ENCODE measurements at regions not wholly inside any gene's neighbourhood (a gene's known extent, or its start where the extent isn't known, plus 50 kb on each side); places are given as distances from the start of the nearest gene placed in this dataset.
A peak's percentile ranks its signal among the peaks of the same experiment; 100 is the strongest.
"Not testable (repeated sequence)": the region's sequence is repeated elsewhere in the genome, so short reads cannot be mapped to it uniquely, and the experiment has no call there.

DNA sequence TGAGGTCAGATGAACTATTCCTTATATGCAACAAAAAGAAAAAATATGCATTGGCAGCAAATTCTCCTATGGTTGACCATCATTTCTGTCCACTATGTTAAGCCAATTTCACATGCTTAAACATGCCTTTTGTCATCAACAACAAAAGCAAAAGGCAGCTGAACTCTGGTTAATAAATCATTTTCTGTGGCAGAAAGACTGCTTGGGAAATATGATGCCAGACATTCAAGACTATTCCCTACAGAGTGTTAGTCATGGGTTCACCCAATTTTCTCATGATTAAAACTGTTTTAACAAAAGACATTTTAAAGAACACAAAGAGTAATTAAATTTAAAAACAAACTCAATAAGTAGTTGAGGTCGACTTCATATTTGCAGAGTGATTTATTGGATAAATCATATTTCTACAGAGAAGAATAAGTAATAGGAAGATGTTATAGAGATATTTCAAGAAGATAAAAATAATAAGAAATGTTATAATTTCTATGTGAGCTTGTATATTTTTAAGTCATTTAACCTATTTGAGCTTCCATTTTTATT lies 890.6 kb downstream of the STPG2 start:
- Histone ChIP-seq H3K9me3 (no peaks in the 10 kb centered on the region), H3K4me3 (no peak overlapping the region), H3K36me3 (replicated peaks) (no peaks in the 10 kb centered on the region), H3K4me1 (no peaks in the 10 kb centered on the region; the same call in 1 of the 2 replicates), H3K27me3 (ENCODE audit: low read depth) (no peaks in the 10 kb centered on the region)
- in situ Hi-C loops (cut with MboI; ENCODE audit: low sequenced_read_pairs), result no loop called here
- no peak for DNase-seq (ENCODE audit: low spot score in 2 of 2)

DNA sequence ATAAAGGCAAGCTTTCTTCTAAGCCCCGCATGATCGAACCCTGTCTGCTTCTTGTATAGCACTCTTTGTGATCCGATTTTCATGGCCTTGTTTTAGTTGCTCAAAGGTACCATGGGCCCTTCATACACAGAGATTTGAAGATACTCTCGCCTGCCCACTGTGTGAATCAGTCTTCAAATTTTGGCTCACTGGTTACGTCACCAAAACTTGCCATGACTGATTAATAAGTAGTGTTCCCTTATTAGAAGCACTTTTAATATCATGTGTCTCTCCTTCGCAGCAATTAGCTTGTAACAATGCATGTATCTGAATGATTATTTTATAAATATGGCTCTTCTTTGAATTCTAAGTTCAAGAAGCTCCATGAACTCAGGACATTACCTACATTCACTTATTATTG lies 880.5 kb downstream of the STPG2 start:
- H3K4me3 ChIP-seq, result no peak overlapping the region
- no peaks in the 10 kb centered on the region for H3K4me1 ChIP-seq
- H3K36me3 ChIP-seq (replicated peaks), result no peaks in the 10 kb centered on the region
- H3K9me3 ChIP-seq, result no peaks in the 10 kb centered on the region
- H3K27me3 ChIP-seq (ENCODE audit: low read depth), result no peaks in the 10 kb centered on the region
- DNase-seq (ENCODE audit: low spot score in 2 of 2), result no peak
- in situ Hi-C loops (cut with MboI; ENCODE audit: low sequenced_read_pairs), result no loop called here

DNA sequence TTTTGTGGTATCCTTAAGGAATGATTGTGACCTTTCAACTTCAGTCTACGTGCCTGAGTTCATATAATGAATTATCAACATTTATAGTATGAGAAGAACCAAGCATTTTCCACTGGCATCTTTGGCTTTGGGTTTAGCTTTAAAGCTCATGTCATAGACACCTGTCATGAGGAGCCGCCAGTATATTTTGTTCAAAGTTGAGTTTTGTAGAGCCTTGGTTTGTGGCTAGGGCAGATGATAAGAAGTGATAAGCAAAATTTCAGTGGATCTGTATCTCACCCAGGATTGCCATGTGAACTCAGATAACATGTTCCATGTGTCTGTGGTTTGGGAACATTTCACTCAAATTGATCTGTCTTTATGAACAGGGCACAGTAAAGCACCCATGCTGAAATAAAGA lies 873.2 kb downstream of the STPG2 start:
- no peaks in the 10 kb centered on the region for H3K9me3 ChIP-seq
- H3K27me3 ChIP-seq (ENCODE audit: low read depth), result no peaks in the 10 kb centered on the region
- H3K4me3 ChIP-seq, result no peak overlapping the region
- H3K4me1 ChIP-seq, result no peaks in the 10 kb centered on the region
- no peaks in the 10 kb centered on the region for H3K36me3 ChIP-seq (replicated peaks)
- in situ Hi-C loops (cut with MboI; ENCODE audit: low sequenced_read_pairs), result no loop called here
- DNase-seq (ENCODE audit: low spot score in 2 of 2), result no peak

DNA sequence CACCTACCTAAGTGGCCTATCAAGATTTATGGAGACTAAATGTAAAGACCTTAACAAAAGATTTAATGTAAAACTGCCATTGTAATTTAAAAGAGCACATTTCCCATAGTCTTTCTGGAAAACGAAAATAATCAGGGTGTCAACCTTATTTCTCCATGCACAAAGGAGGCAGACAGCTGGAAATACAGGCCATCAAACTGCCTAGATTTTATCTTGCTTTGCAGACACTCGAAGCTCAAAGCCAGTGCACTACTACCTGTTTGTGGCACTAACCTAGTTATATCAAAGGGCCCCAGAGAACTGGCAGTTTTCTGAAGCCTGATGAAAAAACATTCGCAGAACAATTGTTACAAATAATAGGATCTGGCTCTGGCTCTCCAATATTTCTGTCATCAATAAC lies 863.9 kb downstream of the STPG2 start:
- Histone ChIP-seq H3K4me3 (no peak overlapping the region), H3K27me3 (ENCODE audit: low read depth) (no peaks in the 10 kb centered on the region), H3K36me3 (replicated peaks) (no peaks in the 10 kb centered on the region), H3K9me3 (no peaks in the 10 kb centered on the region), H3K4me1 (peaks cover 13% of the 10 kb centered on the region)
- DNase-seq (ENCODE audit: low spot score in 2 of 2), result peak; percentile 61 to 88
- in situ Hi-C loops (cut with MboI; ENCODE audit: low sequenced_read_pairs), result no loop called here

DNA sequence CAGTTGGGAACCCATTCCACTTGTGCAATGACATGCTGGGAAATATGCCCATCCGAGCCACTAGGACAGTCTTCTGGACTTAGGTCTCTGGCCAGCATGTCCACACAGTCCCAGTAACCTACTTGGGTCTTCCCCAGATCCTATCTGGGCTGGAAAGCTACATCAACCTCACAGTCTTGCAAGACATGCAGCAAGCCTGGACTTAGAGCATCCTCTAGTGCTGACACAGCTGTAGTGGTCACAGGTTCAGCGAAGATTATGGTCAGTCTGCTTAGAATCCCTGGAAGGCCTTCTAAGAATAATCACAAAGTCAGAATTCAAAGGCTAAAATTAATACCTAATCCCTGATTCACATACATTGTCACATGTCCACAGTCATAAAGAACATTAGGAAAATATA lies 842.7 kb downstream of the STPG2 start:
- no peaks in the 10 kb centered on the region for H3K4me1 ChIP-seq
- in situ Hi-C loops (cut with MboI; ENCODE audit: low sequenced_read_pairs), result no loop called here
- no peaks in the 10 kb centered on the region for H3K36me3 ChIP-seq (replicated peaks)
- H3K4me3 ChIP-seq, result no peak overlapping the region
- no peak for DNase-seq (ENCODE audit: low spot score in 2 of 2)
- H3K27me3 ChIP-seq (ENCODE audit: low read depth), result no peaks in the 10 kb centered on the region
- H3K9me3 ChIP-seq, result no peaks in the 10 kb centered on the region

DNA sequence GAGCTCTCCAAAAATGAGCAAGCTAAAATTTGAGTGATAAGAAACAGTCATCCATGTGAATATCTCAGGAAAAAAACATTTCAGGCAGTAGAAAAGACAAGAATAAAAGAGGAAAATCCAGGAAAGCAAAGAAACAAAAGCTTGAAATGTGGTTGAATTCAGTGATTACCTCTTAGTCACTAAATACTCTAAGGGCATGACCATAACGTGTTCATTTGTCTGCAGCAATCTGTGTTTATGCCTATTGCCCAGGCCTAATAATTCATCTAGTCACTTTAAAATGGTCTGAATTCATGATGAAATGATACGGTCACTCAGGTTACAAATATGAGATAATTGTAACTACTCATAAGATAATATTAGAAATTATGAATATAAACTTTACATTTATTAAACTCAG lies 837.9 kb downstream of the STPG2 start:
- H3K9me3 ChIP-seq, result no peaks in the 10 kb centered on the region
- no peaks in the 10 kb centered on the region for H3K4me1 ChIP-seq
- H3K27me3 ChIP-seq (ENCODE audit: low read depth), result no peaks in the 10 kb centered on the region
- H3K4me3 ChIP-seq, result no peak overlapping the region
- no peaks in the 10 kb centered on the region for H3K36me3 ChIP-seq (replicated peaks)
- no peak for DNase-seq (ENCODE audit: low spot score in 2 of 2)
- in situ Hi-C loops (cut with MboI; ENCODE audit: low sequenced_read_pairs), result no loop called here

DNA sequence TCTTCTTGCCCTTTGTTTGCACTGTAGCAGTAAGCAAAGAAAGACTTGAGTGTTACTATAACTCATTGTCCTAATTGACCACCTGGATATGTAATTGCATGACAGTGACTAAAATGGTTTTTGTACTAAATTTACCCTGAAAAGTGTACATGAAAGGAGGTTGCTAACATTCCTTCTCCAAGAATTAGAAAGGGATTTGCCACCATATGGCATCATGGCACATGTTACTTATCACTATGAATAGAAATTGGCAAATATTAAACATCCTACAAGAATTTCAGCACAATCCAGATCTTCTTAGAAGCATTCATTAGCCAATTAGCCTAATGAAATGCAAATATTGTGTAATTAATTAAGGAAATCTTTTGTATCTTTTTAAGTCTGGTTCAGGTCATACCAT lies 834.2 kb downstream of the STPG2 start:
- Histone ChIP-seq H3K9me3 (no peaks in the 10 kb centered on the region), H3K4me3 (no peak overlapping the region), H3K36me3 (replicated peaks) (no peaks in the 10 kb centered on the region), H3K27me3 (ENCODE audit: low read depth) (no peaks in the 10 kb centered on the region), H3K4me1 (no peaks in the 10 kb centered on the region)
- DNase-seq (ENCODE audit: low spot score in 2 of 2), result no peak
- in situ Hi-C loops (cut with MboI; ENCODE audit: low sequenced_read_pairs), result no loop called here

DNA sequence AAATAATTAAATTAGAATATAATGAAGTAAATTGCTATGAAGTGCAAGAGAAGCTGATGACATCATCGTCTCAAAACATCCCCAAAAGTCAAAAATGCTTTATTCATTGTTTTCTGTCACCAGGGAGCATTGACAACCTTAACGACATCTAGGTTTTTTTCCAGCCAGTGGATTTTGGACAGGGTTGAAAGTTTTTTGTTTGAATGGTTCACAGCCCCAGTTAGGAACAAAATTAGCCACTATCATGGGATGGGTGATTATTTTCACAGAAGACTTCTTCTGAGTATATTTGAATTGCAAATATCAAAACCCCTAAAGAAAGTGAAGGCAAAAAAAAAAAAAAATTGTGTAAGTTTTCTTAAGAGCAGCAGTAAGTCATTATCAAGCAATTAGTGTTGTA lies 826.1 kb downstream of the STPG2 start:
- in situ Hi-C loops (cut with MboI; ENCODE audit: low sequenced_read_pairs), result no loop called here
- H3K36me3 ChIP-seq (replicated peaks), result no peaks in the 10 kb centered on the region
- no peaks in the 10 kb centered on the region for H3K9me3 ChIP-seq
- no peak overlapping the region for H3K4me3 ChIP-seq
- no peak for DNase-seq (ENCODE audit: low spot score in 2 of 2)
- H3K27me3 ChIP-seq (ENCODE audit: low read depth), result no peaks in the 10 kb centered on the region
- H3K4me1 ChIP-seq, result peaks cover 5% of the 10 kb centered on the region

DNA sequence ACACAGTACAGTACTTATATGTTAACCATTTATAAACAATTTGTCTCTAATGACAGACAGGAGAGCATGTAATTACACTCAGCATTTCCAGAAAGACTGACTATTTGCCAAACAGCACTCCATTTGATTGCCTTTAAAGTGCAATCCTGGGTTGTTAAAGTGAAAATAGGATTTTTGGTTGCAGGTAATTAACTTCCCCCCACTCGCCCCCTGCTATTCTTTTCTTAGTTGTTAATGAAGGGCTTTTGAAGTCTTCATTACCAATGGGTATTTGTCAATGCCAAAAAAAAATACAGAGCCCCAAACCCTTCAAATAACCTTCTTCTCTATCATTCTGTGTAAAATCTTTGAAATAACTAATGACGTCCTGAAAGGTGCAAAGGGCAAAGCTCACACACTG lies 825.6 kb downstream of the STPG2 start:
- in situ Hi-C loops (cut with MboI; ENCODE audit: low sequenced_read_pairs), result no loop called here
- H3K9me3 ChIP-seq, result no peaks in the 10 kb centered on the region
- peaks cover 5% of the 10 kb centered on the region for H3K4me1 ChIP-seq
- DNase-seq (ENCODE audit: low spot score in 2 of 2), result no peak
- H3K36me3 ChIP-seq (replicated peaks), result no peaks in the 10 kb centered on the region
- no peak overlapping the region for H3K4me3 ChIP-seq
- no peaks in the 10 kb centered on the region for H3K27me3 ChIP-seq (ENCODE audit: low read depth)

DNA sequence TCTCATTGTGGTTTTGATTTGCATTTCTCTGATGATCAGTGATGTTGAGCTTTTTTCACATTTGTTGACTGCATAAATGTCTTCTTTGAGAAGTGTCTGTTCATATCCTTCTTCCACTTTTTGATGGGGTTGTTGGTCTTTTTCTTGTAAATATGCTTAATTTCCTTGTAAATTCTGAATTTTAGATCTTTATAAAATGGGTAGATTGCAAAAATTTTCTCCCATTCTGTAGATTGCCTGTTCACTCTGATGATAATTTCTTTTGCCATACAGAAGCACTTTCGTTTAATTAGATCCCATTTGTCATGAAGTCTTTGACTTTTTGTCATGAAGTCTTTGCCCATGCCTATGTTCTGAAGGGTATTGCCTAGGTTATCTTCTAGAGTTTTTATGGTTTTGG lies 817.5 kb downstream of the STPG2 start:
- DNase-seq (ENCODE audit: low spot score in 2 of 2), result not testable (repeated sequence)

DNA sequence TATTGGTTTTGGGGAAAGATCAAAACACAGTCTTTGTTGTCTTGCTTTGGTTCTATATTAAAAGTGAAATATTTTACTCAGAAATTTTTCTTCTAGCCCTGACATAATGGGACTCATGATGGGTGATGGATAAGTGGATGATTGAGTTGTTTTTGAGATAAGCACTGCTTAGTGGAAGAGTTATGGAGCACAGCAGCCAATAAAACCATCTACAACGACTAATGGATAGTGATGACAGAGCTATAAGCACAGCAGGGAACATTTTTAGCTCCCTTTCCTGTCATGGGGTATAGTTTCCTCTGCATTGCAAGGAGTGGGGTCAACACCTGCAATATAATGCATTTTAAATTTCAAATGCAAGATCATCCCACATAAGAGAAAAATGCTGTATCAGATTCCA lies 812.4 kb downstream of the STPG2 start:
- Histone ChIP-seq H3K27me3 (ENCODE audit: low read depth) (no peaks in the 10 kb centered on the region), H3K4me1 (no peaks in the 10 kb centered on the region), H3K9me3 (0 out of 2 replicates have a peak, but pooled peaks cover 2% of the 10 kb centered on the region), H3K36me3 (replicated peaks) (no peaks in the 10 kb centered on the region), H3K4me3 (no peak overlapping the region)
- in situ Hi-C loops (cut with MboI; ENCODE audit: low sequenced_read_pairs), result no loop called here
- DNase-seq (ENCODE audit: low spot score in 2 of 2), result no peak

More for the DNA sequence above, 817.5 kb downstream of the STPG2 start:
- H3K4me3 ChIP-seq; H3K4me1 ChIP-seq; H3K9me3 ChIP-seq; H3K27me3 ChIP-seq (ENCODE audit: low read depth); in situ Hi-C loops (cut with MboI; ENCODE audit: low sequenced_read_pairs); H3K36me3 ChIP-seq (replicated peaks): not testable (repeated sequence)

DNA sequence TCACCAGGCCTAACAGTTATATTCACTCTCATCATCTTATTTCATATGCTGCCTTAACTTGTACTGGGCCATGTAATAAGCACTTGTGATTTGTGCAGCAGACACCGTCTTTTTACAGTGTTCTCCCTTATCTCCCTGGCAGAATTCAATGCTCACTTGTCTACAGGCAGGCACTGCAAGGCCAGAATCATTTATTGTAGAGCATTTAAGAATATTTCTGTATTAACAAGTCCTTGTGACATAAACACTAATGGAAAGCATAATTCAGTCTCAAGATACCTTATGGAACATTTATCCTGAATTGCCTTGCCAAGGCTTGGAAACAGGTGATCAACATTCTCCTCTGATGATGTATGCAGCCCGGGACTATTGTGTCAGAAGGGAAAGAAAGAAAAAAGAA lies 808.9 kb downstream of the STPG2 start:
- Histone ChIP-seq H3K27me3 (ENCODE audit: low read depth) (no peaks in the 10 kb centered on the region), H3K36me3 (replicated peaks) (no peaks in the 10 kb centered on the region), H3K9me3 (no peaks in the 10 kb centered on the region), H3K4me1 (no peaks in the 10 kb centered on the region), H3K4me3 (no peak overlapping the region)
- in situ Hi-C loops (cut with MboI; ENCODE audit: low sequenced_read_pairs), result no loop called here
- no peak for DNase-seq (ENCODE audit: low spot score in 2 of 2)

DNA sequence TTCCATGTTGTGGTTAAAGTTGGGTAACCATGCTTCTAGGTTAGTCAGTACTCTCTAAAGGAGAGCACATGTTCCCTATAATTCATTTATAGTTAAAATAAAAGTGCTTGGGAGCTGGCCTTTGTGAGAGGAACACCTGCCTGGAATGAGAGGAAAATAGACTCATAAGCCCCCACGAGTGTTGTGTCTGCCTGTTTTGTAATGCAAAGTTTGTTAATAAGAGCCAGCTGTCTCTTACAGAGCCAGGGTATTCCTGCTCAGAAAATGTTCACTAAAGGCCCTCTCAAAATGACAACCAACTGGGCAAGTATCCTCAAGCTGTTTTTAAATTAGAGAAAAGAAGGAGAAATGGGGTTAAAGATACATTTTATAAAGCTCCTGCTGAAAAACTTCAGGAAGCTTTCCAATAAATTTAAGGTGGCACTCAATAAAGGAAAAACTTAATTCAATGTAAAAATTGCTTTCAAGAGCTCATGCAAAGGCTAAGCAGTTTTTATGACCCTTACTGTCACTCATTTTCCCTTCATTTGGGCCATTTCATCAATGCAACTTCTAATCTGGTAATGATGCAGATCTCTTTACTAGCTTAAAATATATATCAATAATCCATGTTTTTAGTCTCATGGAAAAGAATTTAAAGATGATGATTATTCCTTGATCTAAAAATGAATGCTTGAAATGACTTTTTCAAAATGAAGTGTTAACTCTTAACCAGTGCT lies 793.6 kb downstream of the STPG2 start:
- 0 out of 2 replicates have a peak, but pooled peaks cover 2% of the 10 kb centered on the region for H3K9me3 ChIP-seq
- DNase-seq (ENCODE audit: low spot score in 2 of 2), result peak; percentile 76 to 95
- no peaks in the 10 kb centered on the region for H3K27me3 ChIP-seq (ENCODE audit: low read depth)
- in situ Hi-C loops (cut with MboI; ENCODE audit: low sequenced_read_pairs), result no loop called here
- H3K4me1 ChIP-seq, result peaks cover 34% of the 10 kb centered on the region
- H3K4me3 ChIP-seq, result no peak overlapping the region
- no peaks in the 10 kb centered on the region for H3K36me3 ChIP-seq (replicated peaks)

DNA sequence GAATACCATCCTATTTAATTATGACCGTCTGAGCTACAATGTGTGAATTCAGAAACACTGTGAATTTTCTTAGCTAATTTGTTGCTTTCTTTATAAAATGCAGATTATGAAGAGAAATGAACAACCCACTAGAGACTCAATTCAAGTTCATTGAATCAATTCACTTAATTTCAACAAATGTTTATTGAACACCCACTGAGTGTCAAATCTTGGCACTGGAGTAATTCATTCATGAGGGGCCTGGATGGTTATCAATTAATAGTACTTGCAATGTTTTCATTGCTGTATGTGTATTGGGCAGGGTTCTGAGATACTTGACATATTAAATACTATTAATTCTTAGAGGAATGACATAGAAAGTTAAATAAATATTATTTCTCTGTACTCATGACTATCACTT lies 789.4 kb downstream of the STPG2 start:
- in situ Hi-C loops (cut with MboI; ENCODE audit: low sequenced_read_pairs), result no loop called here
- Histone ChIP-seq H3K36me3 (replicated peaks) (no peaks in the 10 kb centered on the region), H3K9me3 (peaks cover 10% of the 10 kb centered on the region), H3K27me3 (ENCODE audit: low read depth) (no peaks in the 10 kb centered on the region), H3K4me3 (no peak overlapping the region), H3K4me1 (peaks cover 46% of the 10 kb centered on the region)
- DNase-seq (ENCODE audit: low spot score in 2 of 2), result no peak

DNA sequence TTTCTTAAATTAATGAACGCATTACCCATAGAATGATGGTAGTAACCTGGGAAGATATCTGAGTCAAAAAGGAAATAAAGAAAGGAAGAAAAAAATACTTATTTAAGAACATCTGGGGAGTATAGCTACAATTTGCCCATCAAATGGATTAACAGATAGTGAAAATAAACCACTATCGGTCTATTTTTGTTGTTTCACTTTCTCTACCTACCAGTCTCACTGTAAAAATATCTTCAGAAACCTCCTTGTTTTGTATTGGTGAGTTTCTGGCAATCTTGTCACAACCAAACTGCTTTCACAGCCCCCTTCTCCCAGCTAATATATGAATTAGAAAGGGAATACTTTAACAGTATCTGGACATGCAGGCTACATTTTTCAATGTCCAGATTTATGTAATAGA lies 783.5 kb downstream of the STPG2 start:
- Histone ChIP-seq H3K9me3 (peaks cover 8% of the 10 kb centered on the region), H3K4me3 (no peak overlapping the region), H3K27me3 (ENCODE audit: low read depth) (no peaks in the 10 kb centered on the region), H3K4me1 (peaks cover 38% of the 10 kb centered on the region), H3K36me3 (replicated peaks) (no peaks in the 10 kb centered on the region)
- no peak for DNase-seq (ENCODE audit: low spot score in 2 of 2)
- in situ Hi-C loops (cut with MboI; ENCODE audit: low sequenced_read_pairs), result no loop called here

Data from HAP-1 (cell line).